HCT116 (cell line): ENCODE measurements at regions not wholly inside any gene's neighbourhood (a gene's known extent, or its start where the extent isn't known, plus 50 kb on each side); places are given as distances from the start of the nearest gene placed in this dataset.

Source experiments
- CTCF ChIP-seq, 3 experiments: fragments of 200-600 bp in 1 of 3; sonication (generic) in 1 of 3; IDR thresholded peaks in 2 of 3; conservative IDR thresholded peaks in 1 of 3; 2 replicates each; pipeline ENCODE4 v1.5.1; 2012 to 2017; ENCODE audit warnings: low read depth in 2 of 3, low read length in 2 of 3, antibody characterized with exemption in 1 of 3, borderline replicate concordance in 1 of 3, control low read depth in 1 of 3, mild to moderate bottlenecking in 1 of 3, mixed read lengths in 1 of 3, mixed run types in 1 of 3, moderate library complexity in 1 of 3; ENCODE audit not compliant: insufficient read depth in 1 of 3
- EZH2phosphoT487 ChIP-seq: fragments of 200-600 bp; IDR thresholded peaks from 2 replicates; pipeline ENCODE4 v1.6.1; 2018; ENCODE audit warnings: antibody characterized with exemption, borderline replicate concordance
- POLR2A ChIP-seq: IDR thresholded peaks from 2 replicates; pipeline ENCODE4 v1.7.0; 2011; ENCODE audit warnings: borderline replicate concordance; ENCODE audit not compliant: insufficient read depth, insufficient read length; ENCODE audit errors: extremely low read depth
- POLR2AphosphoS5 ChIP-seq: IDR thresholded peaks from 2 replicates; pipeline ENCODE4 v1.6.1; 2011; ENCODE audit warnings: mild to moderate bottlenecking, low read depth, low read length, moderate library complexity
- REST ChIP-seq: IDR thresholded peaks from 2 replicates; pipeline ENCODE4 v1.6.1; 2012; ENCODE audit warnings: low read depth
- SP1 ChIP-seq: IDR thresholded peaks from 2 replicates; pipeline ENCODE4 v1.6.1; 2012; ENCODE audit warnings: low read depth
- SRF ChIP-seq: IDR thresholded peaks from 2 replicates; pipeline ENCODE4 v1.6.1; 2012; ENCODE audit warnings: low read depth
- YY1 ChIP-seq: IDR thresholded peaks from 2 replicates; pipeline ENCODE4 v1.6.1; 2011; ENCODE audit warnings: low read length, low read depth, moderate library complexity, mild to moderate bottlenecking; ENCODE audit not compliant: insufficient replicate concordance; ENCODE audit errors: extremely low read depth
- ZBTB33 ChIP-seq: IDR thresholded peaks from 2 replicates; pipeline ENCODE4 v1.6.1; 2011; ENCODE audit warnings: mild to moderate bottlenecking, low read length, moderate library complexity; ENCODE audit not compliant: insufficient replicate concordance; ENCODE audit errors: extremely low read depth
- ZNF274 ChIP-seq: fragments of 200-500 bp; sonication (Bioruptor generic); IDR thresholded peaks from 2 replicates; pipeline ENCODE4 v1.6.1; 2014; ENCODE audit warnings: mild to moderate bottlenecking, low read depth, low read length, inconsistent platforms

GRCh38 chr12:81888106-81888740 lies 129.1 kb upstream of the PPFIA2 start:
- TF ChIP-seq POLR2AphosphoS5 (no peak), SP1 (no peak), ZNF274 (no peak), POLR2A (no peak), CTCF (IDR thresholded peaks at IDR 0.05 in 2 of 3, conservative IDR thresholded peaks at IDR 0.05 in 1 of 3; ENCODE audit: borderline replicate concordance in 1 of 3, insufficient read depth in 1 of 3, low read depth in 2 of 3, low read length in 2 of 3) (no peak), SRF (no peak), REST (no peak), EZH2phosphoT487 (no peak), YY1 (no peak), ZBTB33 (no peak)
